ENCODE measurements at regions not wholly inside any gene's neighbourhood (a gene's known extent, or its start where the extent isn't known, plus 50 kb on each side); places are given as distances from the start of the nearest gene placed in this dataset.

DNA sequence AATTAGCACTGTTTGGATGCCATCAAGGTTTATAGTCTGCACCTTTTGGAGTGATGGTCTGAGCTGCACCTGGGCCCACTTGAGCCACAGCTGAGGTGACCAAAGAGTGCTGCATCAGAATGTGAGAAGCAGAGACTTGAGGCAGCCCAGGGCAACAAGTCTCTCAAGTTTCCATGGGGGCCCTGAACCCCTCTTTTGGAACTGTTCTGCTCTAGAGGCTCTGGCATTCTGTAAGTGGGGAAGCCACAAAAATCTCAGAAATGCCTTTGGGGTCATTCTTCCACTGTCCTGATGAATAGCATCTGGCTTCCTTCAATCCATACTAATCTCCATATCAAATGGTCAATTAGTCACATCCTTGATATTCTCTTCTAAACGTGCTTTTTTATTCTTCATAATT, 298.4 kb upstream of the MAOA start:
- POLR2A ChIA-PET (ENCODE audit: unreplicated experiment), result no interaction called here
- BruUV-seq (replicated peaks), result no TSS peak
- Histone ChIP-seq H3K79me2 (ENCODE audit: low read depth) (no peaks in the 10 kb centered on the region), H3K36me3 (ENCODE audit: low read depth) (no peaks in the 10 kb centered on the region), H3K27ac (no peak overlapping the region), H3K27me3 (ENCODE audit: insufficient read depth, low read depth) (no peaks in the 10 kb centered on the region), H4K20me1 (ENCODE audit: insufficient read depth) (no peaks in the 10 kb centered on the region), H3F3A (ENCODE audit: insufficient read depth, low read depth) (no peaks in the 10 kb centered on the region), H2AFZ (no peak overlapping the region), H3K4me2 (no peak overlapping the region), H3K4me1 (replicated peaks; ENCODE audit: insufficient read depth) (no peaks in the 10 kb centered on the region), H3K9me3 (ENCODE audit: insufficient read depth, low read depth) (no peaks in the 10 kb centered on the region), H3K4me3 (no peak overlapping the region), H3K9me2 (ENCODE audit: insufficient read depth) (no peaks in the 10 kb centered on the region)
- intact Hi-C loops (cut with micrococcal nuclease; ENCODE audit: unreplicated experiment), result no loop called here
- TF ChIP-seq EZH2 (IDR thresholded peaks at IDR 0.05; ENCODE audit: low read depth), result no peak
- TF ChIP-seq, protein P1, sequence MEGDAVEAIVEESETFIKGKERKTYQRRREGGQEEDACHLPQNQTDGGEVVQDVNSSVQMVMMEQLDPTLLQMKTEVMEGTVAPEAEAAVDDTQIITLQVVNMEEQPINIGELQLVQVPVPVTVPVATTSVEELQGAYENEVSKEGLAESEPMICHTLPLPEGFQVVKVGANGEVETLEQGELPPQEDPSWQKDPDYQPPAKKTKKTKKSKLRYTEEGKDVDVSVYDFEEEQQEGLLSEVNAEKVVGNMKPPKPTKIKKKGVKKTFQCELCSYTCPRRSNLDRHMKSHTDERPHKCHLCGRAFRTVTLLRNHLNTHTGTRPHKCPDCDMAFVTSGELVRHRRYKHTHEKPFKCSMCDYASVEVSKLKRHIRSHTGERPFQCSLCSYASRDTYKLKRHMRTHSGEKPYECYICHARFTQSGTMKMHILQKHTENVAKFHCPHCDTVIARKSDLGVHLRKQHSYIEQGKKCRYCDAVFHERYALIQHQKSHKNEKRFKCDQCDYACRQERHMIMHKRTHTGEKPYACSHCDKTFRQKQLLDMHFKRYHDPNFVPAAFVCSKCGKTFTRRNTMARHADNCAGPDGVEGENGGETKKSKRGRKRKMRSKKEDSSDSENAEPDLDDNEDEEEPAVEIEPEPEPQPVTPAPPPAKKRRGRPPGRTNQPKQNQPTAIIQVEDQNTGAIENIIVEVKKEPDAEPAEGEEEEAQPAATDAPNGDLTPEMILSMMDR (conservative IDR thresholded peaks at IDR 0.05), result no peak
- no peak for DNase-seq
- CTCF ChIA-PET, result no interaction called here

DNA sequence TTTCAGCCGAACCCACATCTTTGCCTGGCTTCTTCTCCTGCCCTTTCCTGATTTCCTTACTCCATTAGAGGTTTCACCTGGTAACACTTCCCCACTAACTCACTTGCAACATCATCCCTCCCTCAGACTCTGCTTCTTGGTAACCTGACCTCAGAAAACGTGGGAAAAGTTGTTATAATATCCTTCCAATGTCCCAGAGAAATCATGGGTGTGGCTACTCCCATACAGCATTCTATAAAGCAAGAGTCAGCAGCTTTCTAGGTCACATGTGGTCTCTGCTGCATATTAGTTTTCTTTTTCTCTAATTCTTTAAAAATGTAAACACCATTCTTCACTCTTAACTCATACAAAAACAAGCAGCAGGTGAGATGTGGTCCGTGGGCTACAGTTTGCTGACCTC, 283.1 kb upstream of the MAOA start:
- no TSS peak for BruUV-seq (replicated peaks)
- no peaks in the 10 kb centered on the region for H4K20me1 ChIP-seq (ENCODE audit: insufficient read depth)
- H3K4me1 ChIP-seq (replicated peaks; ENCODE audit: insufficient read depth), result no peaks in the 10 kb centered on the region
- no peak overlapping the region for H3K4me3 ChIP-seq
- H3K9me3 ChIP-seq (ENCODE audit: insufficient read depth, low read depth), result no peaks in the 10 kb centered on the region
- no peaks in the 10 kb centered on the region for H3K79me2 ChIP-seq (ENCODE audit: low read depth)
- no peak for DNase-seq
- CTCF ChIA-PET, result no interaction called here
- TF ChIP-seq, protein P1 (conservative IDR thresholded peaks at IDR 0.05), result no peak
- no peak for TF ChIP-seq EZH2 (IDR thresholded peaks at IDR 0.05; ENCODE audit: low read depth)
- H3K9me2 ChIP-seq (ENCODE audit: insufficient read depth), result no peaks in the 10 kb centered on the region
- intact Hi-C loops (cut with micrococcal nuclease; ENCODE audit: unreplicated experiment), result no loop called here
- H3K27ac ChIP-seq, result no peak overlapping the region
- POLR2A ChIA-PET (ENCODE audit: unreplicated experiment), result no interaction called here
- H3K4me2 ChIP-seq, result no peak overlapping the region
- H3K27me3 ChIP-seq (ENCODE audit: insufficient read depth, low read depth), result no peaks in the 10 kb centered on the region
- H3F3A ChIP-seq (ENCODE audit: insufficient read depth, low read depth), result no peaks in the 10 kb centered on the region
- H2AFZ ChIP-seq, result no peak overlapping the region
- H3K36me3 ChIP-seq (ENCODE audit: low read depth), result no peaks in the 10 kb centered on the region

DNA sequence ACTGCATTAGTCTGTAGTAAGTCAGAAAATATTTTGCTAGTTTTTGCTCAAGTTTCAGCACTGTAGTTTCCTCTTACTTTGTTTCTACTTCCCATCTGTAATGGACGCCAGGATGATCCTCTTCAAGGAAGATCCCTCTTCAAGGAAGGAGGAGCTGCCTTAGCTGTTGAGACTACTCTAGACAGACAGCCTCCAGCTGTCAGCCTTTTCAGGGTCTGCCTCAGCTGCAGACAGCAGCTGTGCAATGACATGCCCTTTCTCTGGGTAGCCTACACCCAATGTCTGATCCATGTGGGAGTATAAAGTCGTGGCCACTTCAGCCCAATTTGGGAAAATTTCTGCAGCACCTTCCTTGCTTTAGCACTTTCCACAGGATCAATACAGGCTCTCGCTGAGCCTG, 281.0 kb upstream of the MAOA start:
- intact Hi-C loops (cut with micrococcal nuclease; ENCODE audit: unreplicated experiment), result no loop called here
- POLR2A ChIA-PET (ENCODE audit: unreplicated experiment), result no interaction called here
- CTCF ChIA-PET, result no interaction called here
- TF ChIP-seq, protein P1 (conservative IDR thresholded peaks at IDR 0.05), result no peak
- no peak for TF ChIP-seq EZH2 (IDR thresholded peaks at IDR 0.05; ENCODE audit: low read depth)
- no peak overlapping the region for H3K4me2 ChIP-seq
- H3K9me2 ChIP-seq (ENCODE audit: insufficient read depth), result no peaks in the 10 kb centered on the region
- H2AFZ ChIP-seq, result no peak overlapping the region
- no peaks in the 10 kb centered on the region for H3K27me3 ChIP-seq (ENCODE audit: insufficient read depth, low read depth)
- H3K9me3 ChIP-seq (ENCODE audit: insufficient read depth, low read depth), result no peaks in the 10 kb centered on the region
- no peak for DNase-seq
- H3F3A ChIP-seq (ENCODE audit: insufficient read depth, low read depth), result no peaks in the 10 kb centered on the region
- H3K4me1 ChIP-seq (replicated peaks; ENCODE audit: insufficient read depth), result no peaks in the 10 kb centered on the region
- no peak overlapping the region for H3K27ac ChIP-seq
- H4K20me1 ChIP-seq (ENCODE audit: insufficient read depth), result no peaks in the 10 kb centered on the region
- H3K4me3 ChIP-seq, result no peak overlapping the region
- H3K79me2 ChIP-seq (ENCODE audit: low read depth), result no peaks in the 10 kb centered on the region
- BruUV-seq (replicated peaks), result no TSS peak
- no peaks in the 10 kb centered on the region for H3K36me3 ChIP-seq (ENCODE audit: low read depth)
